ENCODE measurements at regions not wholly inside any gene's neighbourhood (a gene's known extent, or its start where the extent isn't known, plus 50 kb on each side); places are given as distances from the start of the nearest gene placed in this dataset.

- no peaks in the 10 kb centered on the region for H3K36me3 ChIP-seq
- intact Hi-C loops (cut with DNase I), result no loop called here
- no peaks in the 10 kb centered on the region for H3K9me3 ChIP-seq
- H3K27me3 ChIP-seq (ENCODE audit: low read depth), result no peaks in the 10 kb centered on the region
- H3K4me3 ChIP-seq, result no peak overlapping the region
- H3K4me1 ChIP-seq, result no peaks in the 10 kb centered on the region
- ATAC-seq (no peak), DNase-seq (no peak)
- H3K27ac ChIP-seq, result no peak overlapping the region
- TF ChIP-seq CTCF (IDR thresholded peaks at IDR 0.05), result no peak
These were observed 64.2 kb downstream of the RBM43 start for GRCh38 chr2:151197184-151198108.

GRCh38 chr2:151193576-151193975 lies 68.1 kb downstream of the RBM43 start:
- Histone ChIP-seq H3K9me3 (no peaks in the 10 kb centered on the region), H3K27ac (no peak overlapping the region), H3K4me3 (no peak overlapping the region), H3K4me1 (no peaks in the 10 kb centered on the region), H3K27me3 (ENCODE audit: low read depth) (no peaks in the 10 kb centered on the region), H3K36me3 (no peaks in the 10 kb centered on the region)
- DNase-seq (no peak), ATAC-seq (no peak)
- intact Hi-C loops (cut with DNase I), result no loop called here
- no peak for TF ChIP-seq CTCF (IDR thresholded peaks at IDR 0.05)

GRCh38 chr2:151192681-151193080 lies 69.0 kb downstream of the RBM43 start:
- intact Hi-C loops (cut with DNase I), result no loop called here
- TF ChIP-seq CTCF (IDR thresholded peaks at IDR 0.05), result no peak
- H3K27me3 ChIP-seq (ENCODE audit: low read depth), result no peaks in the 10 kb centered on the region
- H3K36me3 ChIP-seq, result no peaks in the 10 kb centered on the region
- H3K4me1 ChIP-seq, result no peaks in the 10 kb centered on the region
- DNase-seq, result no peak
- no peaks in the 10 kb centered on the region for H3K9me3 ChIP-seq
- H3K27ac ChIP-seq, result no peak overlapping the region
- no peak for ATAC-seq
- no peak overlapping the region for H3K4me3 ChIP-seq

GRCh38 chr2:151191001-151191400 lies 70.7 kb downstream of the RBM43 start:
- no peak for DNase-seq
- no peak for ATAC-seq
- no peak overlapping the region for H3K27ac ChIP-seq
- H3K4me1 ChIP-seq, result no peaks in the 10 kb centered on the region
- H3K36me3 ChIP-seq, result no peaks in the 10 kb centered on the region
- H3K27me3 ChIP-seq (ENCODE audit: low read depth), result no peaks in the 10 kb centered on the region
- no peak for TF ChIP-seq CTCF (IDR thresholded peaks at IDR 0.05)
- no peak overlapping the region for H3K4me3 ChIP-seq
- no peaks in the 10 kb centered on the region for H3K9me3 ChIP-seq
- intact Hi-C loops (cut with DNase I), result no loop called here

GRCh38 chr2:151189125-151189524 lies 72.5 kb downstream of the RBM43 start:
- H3K27me3 ChIP-seq (ENCODE audit: low read depth), result no peaks in the 10 kb centered on the region
- intact Hi-C loops (cut with DNase I), result no loop called here
- no peaks in the 10 kb centered on the region for H3K36me3 ChIP-seq
- no peaks in the 10 kb centered on the region for H3K4me1 ChIP-seq
- H3K4me3 ChIP-seq, result no peak overlapping the region
- ATAC-seq, result no peak
- no peak overlapping the region for H3K27ac ChIP-seq
- no peak for DNase-seq
- H3K9me3 ChIP-seq, result no peaks in the 10 kb centered on the region
- no peak for TF ChIP-seq CTCF (IDR thresholded peaks at IDR 0.05)

All from lower lobe of right lung (tissue), 2 donors.